H9 (cell line): ENCODE measurements at regions not wholly inside any gene's neighbourhood (a gene's known extent, or its start where the extent isn't known, plus 50 kb on each side); places are given as distances from the start of the nearest gene placed in this dataset.

Experiments
- DNase-seq: peaks from one replicate; pipeline ENCODE4 v3.0.0-alpha.2; 2017
- H2AFZ ChIP-seq: one replicate; pipeline ENCODE4 v1.6.1; 2013; ENCODE audit warnings: mild to moderate bottlenecking, low read length, control low read depth, moderate library complexity
- H2AK5ac ChIP-seq: 2 replicates; pipeline ENCODE4 v1.6.1; 2013; ENCODE audit warnings: low read length, control low read depth, mixed read lengths; ENCODE audit not compliant: insufficient read length
- H2BK120ac ChIP-seq: one replicate; pipeline ENCODE4 v1.6.1; 2013; ENCODE audit warnings: low read depth, mild to moderate bottlenecking, low read length, control low read depth, inconsistent platforms; ENCODE audit not compliant: poor library complexity, severe bottlenecking
- H2BK12ac ChIP-seq: 2 replicates; pipeline ENCODE4 v1.6.1; 2013; ENCODE audit warnings: low read length, control low read depth, mixed read lengths, low read depth; ENCODE audit not compliant: insufficient read length
- H2BK15ac ChIP-seq: 2 replicates; pipeline ENCODE4 v1.6.1; 2013; ENCODE audit warnings: low read depth, low read length, control low read depth
- H2BK20ac ChIP-seq: one replicate; pipeline ENCODE4 v1.6.1; 2013; ENCODE audit warnings: low read depth, mild to moderate bottlenecking, low read length, control low read depth, inconsistent platforms; ENCODE audit not compliant: poor library complexity, severe bottlenecking
- H2BK5ac ChIP-seq: 2 replicates; pipeline ENCODE4 v1.6.1; 2013; ENCODE audit warnings: low read length, control low read depth, mixed read lengths; ENCODE audit not compliant: insufficient read length
- H3K14ac ChIP-seq: 2 replicates; pipeline ENCODE4 v1.6.1; 2013; ENCODE audit warnings: low read length, control low read depth; ENCODE audit not compliant: insufficient read depth
- H3K18ac ChIP-seq: 2 replicates; pipeline ENCODE4 v1.6.1; 2013; ENCODE audit warnings: low read depth, mild to moderate bottlenecking, mixed read lengths, low read length, control low read depth; ENCODE audit not compliant: insufficient read length
- H3K23ac ChIP-seq: 2 replicates; pipeline ENCODE4 v1.6.1; 2013; ENCODE audit warnings: low read length, control low read depth, mixed read lengths, low read depth; ENCODE audit not compliant: insufficient read length
- H3K23me2 ChIP-seq: 2 replicates; pipeline ENCODE4 v1.6.1; 2013; ENCODE audit warnings: low read depth, mild to moderate bottlenecking, mixed read lengths, low read length, control low read depth; ENCODE audit not compliant: insufficient read length, poor library complexity, severe bottlenecking
- H3K27ac ChIP-seq: 2 replicates; pipeline ENCODE4 v1.5.1; 2013; ENCODE audit warnings: low read length, control low read depth, mixed read lengths, low read depth; ENCODE audit not compliant: insufficient read length
- H3K27me3 ChIP-seq: 2 replicates; pipeline ENCODE4 v1.6.1; 2013; ENCODE audit warnings: low read length, control low read depth, inconsistent platforms; ENCODE audit not compliant: insufficient read depth
- H3K4ac ChIP-seq: 2 replicates; pipeline ENCODE4 v1.6.1; 2013; ENCODE audit warnings: low read depth, mild to moderate bottlenecking, control low read depth, inconsistent platforms, low read length, moderate library complexity
- H3K4me1 ChIP-seq: 2 replicates; pipeline ENCODE4 v1.6.1; 2013; ENCODE audit warnings: low read length, control low read depth, inconsistent platforms; ENCODE audit not compliant: insufficient read depth
- H3K4me2 ChIP-seq: 2 replicates; pipeline ENCODE4 v1.6.1; 2013; ENCODE audit warnings: low read length, control low read depth, mixed read lengths; ENCODE audit not compliant: insufficient read length, insufficient read depth
- H3K56ac ChIP-seq: 2 replicates; pipeline ENCODE4 v1.6.1; 2013; ENCODE audit warnings: low read depth, mild to moderate bottlenecking, mixed read lengths, low read length, control low read depth; ENCODE audit not compliant: insufficient read length
- H3K79me1 ChIP-seq: 2 replicates; pipeline ENCODE4 v1.6.1; 2013; ENCODE audit warnings: low read depth, mild to moderate bottlenecking, moderate library complexity, low read length, control low read depth, inconsistent platforms; ENCODE audit not compliant: insufficient read depth, poor library complexity, severe bottlenecking
- H3K79me2 ChIP-seq: 2 replicates; pipeline ENCODE4 v1.6.1; 2013; ENCODE audit warnings: low read length, control low read depth, inconsistent platforms; ENCODE audit not compliant: insufficient read depth
- H3K9ac ChIP-seq: 2 replicates; pipeline ENCODE4 v1.6.1; 2013; ENCODE audit warnings: low read length, control low read depth, mixed read lengths; ENCODE audit not compliant: insufficient read length; ENCODE audit errors: extremely low read depth
- H3K9me3 ChIP-seq: one replicate; pipeline ENCODE4 v1.6.1; 2013; ENCODE audit warnings: low read depth, low read length, inconsistent platforms; ENCODE audit not compliant: control insufficient read depth
- H3T11ph ChIP-seq: one replicate; pipeline ENCODE4 v1.6.1; 2013; ENCODE audit warnings: mild to moderate bottlenecking, low read length, control low read depth, inconsistent platforms
- H4K20me1 ChIP-seq: one replicate; pipeline ENCODE4 v1.6.1; 2013; ENCODE audit not compliant: control insufficient read depth, insufficient read length, insufficient read depth
- H4K5ac ChIP-seq: 2 replicates; pipeline ENCODE4 v1.6.1; 2013; ENCODE audit warnings: low read depth, mild to moderate bottlenecking, mixed read lengths, low read length, control low read depth; ENCODE audit not compliant: insufficient read length
- H4K8ac ChIP-seq: replicated peaks from 2 replicates; pipeline ENCODE4 v1.6.1; 2013; ENCODE audit warnings: low read length, control low read depth, mixed read lengths, low read depth; ENCODE audit not compliant: insufficient read length
- H4K91ac ChIP-seq: 2 replicates; pipeline ENCODE4 v1.6.1; 2013; ENCODE audit warnings: low read depth, mild to moderate bottlenecking, moderate library complexity, mixed read lengths, low read length, control low read depth; ENCODE audit not compliant: insufficient read length
- H3K27ac Mint-ChIP-seq, 3 experiments: 2 replicates in 2 of 3; 3 replicates in 1 of 3; pipeline ENCODE4 v1.8.0; 2020 to 2021; ENCODE audit warnings: mixed read lengths in 3 of 3, mild to moderate bottlenecking in 1 of 3, moderate library complexity in 1 of 3
- H3K27me3 Mint-ChIP-seq: 2 replicates; pipeline ENCODE4 v1.8.0; 2021; ENCODE audit warnings: low read depth, mild to moderate bottlenecking, moderate library complexity, mixed read lengths
- H3K36me3 Mint-ChIP-seq, 3 experiments: 2 replicates in 2 of 3; 3 replicates in 1 of 3; pipeline ENCODE4 v1.8.0; 2020 to 2021; ENCODE audit warnings: low read depth in 3 of 3, mixed read lengths in 3 of 3; ENCODE audit not compliant: insufficient read depth in 1 of 3
- H3K4me1 Mint-ChIP-seq, 2 experiments: 2 replicates each; pipeline ENCODE4 v1.8.0; 2020; ENCODE audit warnings: mixed read lengths in 2 of 2
- H3K4me3 Mint-ChIP-seq, 2 experiments: 2 replicates in 1 of 2; 3 replicates in 1 of 2; pipeline ENCODE4 v1.8.0; 2020 to 2021; ENCODE audit warnings: mild to moderate bottlenecking in 2 of 2, mixed read lengths in 2 of 2, moderate library complexity in 1 of 2
- H3K9me3 Mint-ChIP-seq, 2 experiments: 2 replicates in 1 of 2; 3 replicates in 1 of 2; pipeline ENCODE4 v1.8.0; 2020; ENCODE audit warnings: mild to moderate bottlenecking in 2 of 2, mixed read lengths in 2 of 2, moderate library complexity in 1 of 2
- CTCF ChIP-seq: fragments of 200-600 bp; sonication (generic); conservative IDR thresholded peaks from 3 replicates; pipeline ENCODE4 v1.8.0; 2021; ENCODE audit warnings: antibody characterized with exemption, mild to moderate bottlenecking
- WGBS: extraction: QIAGEN DNeasy Blood & Tissue Kit; methylation state at CpG from one replicate; pipeline ENCODE4 v1.1.7; 2013; ENCODE audit warnings: missing lambda C conversion rate, low lambda C conversion rate, mixed read lengths; ENCODE audit not compliant: insufficient read length; ENCODE audit errors: extremely low coverage; 5-methylcytosine and 5-hydroxymethylcytosine counted together

- Histone ChIP-seq H4K91ac (no peak overlapping the region), H3K27ac (no peak overlapping the region), H2BK12ac (no peak overlapping the region), H4K20me1 (no peaks in the 10 kb centered on the region), H3K9ac (no peak overlapping the region), H2AK5ac (no peak overlapping the region), H2BK5ac (no peak overlapping the region), H2BK15ac (no peak overlapping the region), H3K27me3 (no peaks in the 10 kb centered on the region), H3T11ph (no peak overlapping the region), H4K8ac (no peak overlapping the region), H3K4me1 (no peaks in the 10 kb centered on the region; the same call in 1 of the 2 replicates), H3K4me2 (no peak overlapping the region), H2BK20ac (no peak overlapping the region), H3K23ac (no peak overlapping the region), H2AFZ (no peak overlapping the region), H3K14ac (no peak overlapping the region), H3K56ac (no peak overlapping the region), H4K5ac (no peak overlapping the region), H3K4ac (no peak overlapping the region), H3K18ac (no peak overlapping the region), H3K79me1 (no peaks in the 10 kb centered on the region), H3K23me2 (no peaks in the 10 kb centered on the region), H2BK120ac (no peak overlapping the region), H3K79me2 (no peaks in the 10 kb centered on the region), H3K9me3 (no peaks in the 10 kb centered on the region)
- Mint-ChIP-seq H3K9me3 (peaks cover 13 to 14% of the 10 kb centered on the region in 2 experiments; a peak in 4 of 5 replicates), H3K4me1 (peaks cover 13 to 15% of the 10 kb centered on the region in 2 experiments), H3K36me3 (peaks cover 0 to 14% (median 8%) of the 10 kb centered on the region in 3 experiments; a peak in 5 of 7 replicates), H3K4me3 (no peak overlapping the region), H3K27ac (no peak overlapping the region; a peak in 1 of 7 replicates), H3K27me3 (no peaks in the 10 kb centered on the region)
- TF ChIP-seq CTCF: no peak
- no CpG with 5 or more reads among the region's 2 CpGs for WGBS
- no peak for DNase-seq
Observed at GRCh38 chr2:19178175-19178574, 180.2 kb downstream of the OSR1 start.
